HEK293T (cell line): ENCODE measurements at regions not wholly inside any gene's neighbourhood (a gene's known extent, or its start where the extent isn't known, plus 50 kb on each side); places are given as distances from the start of the nearest gene placed in this dataset.

Experiments used
- ARNT ChIP-seq: fragments of 450-650 bp; IDR thresholded peaks from 2 replicates; pipeline ENCODE4 v1.6.1; 2017; ENCODE audit warnings: mild to moderate bottlenecking
- BHLHE40 ChIP-seq: fragments of 450-650 bp; IDR thresholded peaks from 2 replicates; pipeline ENCODE4 v1.6.1; 2016; ENCODE audit warnings: mild to moderate bottlenecking, moderate library complexity, borderline replicate concordance
- CTBP1 ChIP-seq: fragments of 450-650 bp; IDR thresholded peaks from 2 replicates; pipeline ENCODE4 v1.6.1; 2016; ENCODE audit warnings: borderline replicate concordance
- ELF4 ChIP-seq: fragments of 450-650 bp; IDR thresholded peaks from 2 replicates; pipeline ENCODE4 v1.6.1; 2017; ENCODE audit warnings: antibody characterized with exemption
- FOXA1 ChIP-seq: fragments of 450-650 bp; IDR thresholded peaks from 2 replicates; pipeline ENCODE4 v1.6.1; 2016; ENCODE audit warnings: mild to moderate bottlenecking
- FOXK2 ChIP-seq: fragments of 450-650 bp; IDR thresholded peaks from 2 replicates; pipeline ENCODE4 v1.6.1; 2016; ENCODE audit warnings: mild to moderate bottlenecking
- FOXM1 ChIP-seq: fragments of 450-650 bp; IDR thresholded peaks from 2 replicates; pipeline ENCODE4 v1.6.1; 2017; ENCODE audit warnings: mild to moderate bottlenecking, borderline replicate concordance
- NFRKB ChIP-seq: fragments of 450-650 bp; IDR thresholded peaks from 2 replicates; pipeline ENCODE4 v1.6.1; 2016; ENCODE audit warnings: mild to moderate bottlenecking, moderate library complexity
- SP1 ChIP-seq: fragments of 450-650 bp; IDR thresholded peaks from 2 replicates; pipeline ENCODE4 v1.6.1; 2017
- SUZ12 ChIP-seq: fragments of 450-650 bp; IDR thresholded peaks from 2 replicates; pipeline ENCODE4 v1.6.1; 2016; ENCODE audit warnings: mild to moderate bottlenecking
- TARDBP ChIP-seq: fragments of 450-650 bp; IDR thresholded peaks from 2 replicates; pipeline ENCODE4 v1.6.1; 2016
- ZNF384 ChIP-seq: fragments of 450-650 bp; IDR thresholded peaks from 2 replicates; pipeline ENCODE4 v1.6.1; 2016
- TF ChIP-seq, protein P1 (sequence below): fragments of 450-650 bp; IDR thresholded peaks from 2 replicates; pipeline ENCODE4 v1.6.1; 2016

- TF ChIP-seq, protein P1, sequence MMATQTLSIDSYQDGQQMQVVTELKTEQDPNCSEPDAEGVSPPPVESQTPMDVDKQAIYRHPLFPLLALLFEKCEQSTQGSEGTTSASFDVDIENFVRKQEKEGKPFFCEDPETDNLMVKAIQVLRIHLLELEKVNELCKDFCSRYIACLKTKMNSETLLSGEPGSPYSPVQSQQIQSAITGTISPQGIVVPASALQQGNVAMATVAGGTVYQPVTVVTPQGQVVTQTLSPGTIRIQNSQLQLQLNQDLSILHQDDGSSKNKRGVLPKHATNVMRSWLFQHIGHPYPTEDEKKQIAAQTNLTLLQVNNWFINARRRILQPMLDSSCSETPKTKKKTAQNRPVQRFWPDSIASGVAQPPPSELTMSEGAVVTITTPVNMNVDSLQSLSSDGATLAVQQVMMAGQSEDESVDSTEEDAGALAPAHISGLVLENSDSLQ: no peak
- TF ChIP-seq NFRKB (no peak), FOXA1 (no peak), TARDBP (no peak), SUZ12 (no peak), BHLHE40 (no peak), FOXM1 (no peak), ARNT (no peak), SP1 (no peak), ELF4 (no peak), ZNF384 (no peak), CTBP1 (no peak), FOXK2 (no peak)
These were observed 79.8 kb upstream of the BOD1 start for GRCh38 chr5:173696216-173696615.
